PC-9 (cell line): ENCODE measurements at regions not wholly inside any gene's neighbourhood (a gene's known extent, or its start where the extent isn't known, plus 50 kb on each side); places are given as distances from the start of the nearest gene placed in this dataset.

Source experiments
- BruUV-seq: library from RNA; stranded (reverse); fragments of 400-500 nt; replicated peaks from 2 replicates; lab custom pipeline; 2021; lab: Mats Ljungman, UMichigan
- CTCF ChIA-PET: fragments of 300-600 bp; sonication (Branson Sonifier 250); formaldehyde crosslinking; loops from one replicate; lab custom pipeline; 2022; ENCODE audit warnings: antibody characterized with exemption; lab: Charles Lee
- POLR2A ChIA-PET: fragments of 300-600 bp; sonication (Branson Sonifier 250); formaldehyde crosslinking; loops from one replicate; lab custom pipeline; 2022; ENCODE audit warnings: antibody characterized with exemption; ENCODE audit not compliant: unreplicated experiment; lab: Charles Lee
- DNase-seq, 2 experiments: peaks; one replicate each; pipeline versions ENCODE4 v3.0.0 to v3.0.0-alpha.2; 2015 to 2022; ENCODE audit warnings: mixed read lengths in 1 of 2
- H2AFZ ChIP-seq: fragments of 200-600 bp; sonication (generic); 2 replicates; pipeline ENCODE4 v1.8.1; 2017; ENCODE audit warnings: antibody characterized with exemption
- H3F3A ChIP-seq: fragments of 200-600 bp; sonication (generic); 2 replicates; pipeline ENCODE4 v1.8.1; 2017; ENCODE audit warnings: antibody characterized with exemption, mild to moderate bottlenecking, low read depth; ENCODE audit not compliant: insufficient read depth
- H3K27ac ChIP-seq: fragments of 200-600 bp; sonication (generic); 2 replicates; pipeline ENCODE4 v1.6.1; 2016; ENCODE audit warnings: mixed run types
- H3K27me3 ChIP-seq: fragments of 200-600 bp; sonication (generic); 2 replicates; pipeline ENCODE4 v1.6.1; 2016; ENCODE audit warnings: low read depth, mixed run types; ENCODE audit not compliant: insufficient read depth
- H3K36me3 ChIP-seq: fragments of 200-600 bp; sonication (generic); 2 replicates; pipeline ENCODE4 v1.6.1; 2016; ENCODE audit warnings: low read depth, mixed run types
- H3K4me1 ChIP-seq: fragments of 200-600 bp; sonication (generic); replicated peaks from 2 replicates; pipeline ENCODE4 v1.6.1; 2016; ENCODE audit warnings: mixed run types; ENCODE audit not compliant: insufficient read depth
- H3K4me2 ChIP-seq: fragments of 200-600 bp; sonication (generic); 2 replicates; pipeline ENCODE4 v1.6.1; 2017; ENCODE audit warnings: mixed run types
- H3K4me3 ChIP-seq: fragments of 200-600 bp; sonication (generic); 2 replicates; pipeline ENCODE4 v1.6.1; 2016; ENCODE audit warnings: mixed run types
- H3K79me2 ChIP-seq: fragments of 200-600 bp; sonication (generic); 2 replicates; pipeline ENCODE4 v1.6.1; 2017; ENCODE audit warnings: low read depth, mixed run types
- H3K9me2 ChIP-seq: fragments of 200-600 bp; sonication (generic); 2 replicates; pipeline ENCODE4 v1.8.1; 2017; ENCODE audit warnings: mild to moderate bottlenecking; ENCODE audit not compliant: insufficient read depth
- H3K9me3 ChIP-seq: fragments of 200-600 bp; sonication (generic); 2 replicates; pipeline ENCODE4 v1.8.1; 2016; ENCODE audit warnings: low read depth; ENCODE audit not compliant: insufficient read depth
- H4K20me1 ChIP-seq: fragments of 200-600 bp; sonication (generic); 2 replicates; pipeline ENCODE4 v1.8.1; 2017; ENCODE audit not compliant: insufficient read depth
- CTCF ChIP-seq: fragments of 200-600 bp; sonication (generic); conservative IDR thresholded peaks from 2 replicates; pipeline ENCODE4 v1.6.1; 2017; ENCODE audit warnings: mixed run types, antibody characterized with exemption, mild to moderate bottlenecking, moderate library complexity
- EZH2 ChIP-seq: fragments of 200-600 bp; sonication (generic); IDR thresholded peaks from 2 replicates; pipeline ENCODE4 v1.8.0; 2017; ENCODE audit warnings: antibody characterized with exemption, low read depth
- intact Hi-C: fragments of 100-400 bp; cut with micrococcal nuclease; formaldehyde crosslinking; loops from one replicate; pipeline ENCODE4 v1.10.0; 2022; ENCODE audit not compliant: unreplicated experiment

GRCh38 chr6:9610620-9611415 is 804.1 kb downstream of the TFAP2A start:
- Histone ChIP-seq H3K9me2 (no peaks in the 10 kb centered on the region), H3K4me2 (no peak overlapping the region), H3K4me3 (no peak overlapping the region), H3K4me1 (no peaks in the 10 kb centered on the region), H3F3A (no peaks in the 10 kb centered on the region), H3K79me2 (no peaks in the 10 kb centered on the region), H3K36me3 (no peaks in the 10 kb centered on the region), H3K9me3 (no peaks in the 10 kb centered on the region), H2AFZ (no peak overlapping the region), H3K27me3 (no peaks in the 10 kb centered on the region), H4K20me1 (no peaks in the 10 kb centered on the region), H3K27ac (no peak overlapping the region)
- POLR2A ChIA-PET: no interaction called here
- BruUV-seq: no TSS peak
- TF ChIP-seq CTCF (no peak), EZH2 (no peak)
- intact Hi-C loops: loop anchor here (10.0 kb wide), 1 partner anchor 356 kb away; no protein-coding TSS in a partner anchor
- CTCF ChIA-PET: no interaction called here
- DNase-seq: no peak

GRCh38 chr6:9606435-9607134 is 808.3 kb downstream of the TFAP2A start:
- ChIA-PET POLR2A (no interaction called here), CTCF (no interaction called here)
- TF ChIP-seq EZH2: no peak
- no peak for TF ChIP-seq CTCF
- BruUV-seq: no TSS peak
- Histone ChIP-seq H4K20me1 (no peaks in the 10 kb centered on the region), H3K79me2 (no peaks in the 10 kb centered on the region), H3K27ac (no peak overlapping the region), H3K36me3 (no peaks in the 10 kb centered on the region), H3F3A (no peaks in the 10 kb centered on the region), H3K4me1 (no peaks in the 10 kb centered on the region), H3K4me3 (no peak overlapping the region), H3K9me3 (no peaks in the 10 kb centered on the region), H2AFZ (no peak overlapping the region), H3K4me2 (no peak overlapping the region), H3K9me2 (no peaks in the 10 kb centered on the region), H3K27me3 (no peaks in the 10 kb centered on the region)
- no peak for DNase-seq
- intact Hi-C loops: no loop called here

- no peaks in the 10 kb centered on the region for H3K79me2 ChIP-seq
- H4K20me1 ChIP-seq: no peaks in the 10 kb centered on the region
- ChIA-PET CTCF (no interaction called here), POLR2A (no interaction called here)
- no TSS peak for BruUV-seq
- TF ChIP-seq CTCF (no peak), EZH2 (no peak)
- no peaks in the 10 kb centered on the region for H3K9me3 ChIP-seq
- no peaks in the 10 kb centered on the region for H3K9me2 ChIP-seq
- no peaks in the 10 kb centered on the region for H3K4me1 ChIP-seq
- H3K36me3 ChIP-seq: no peaks in the 10 kb centered on the region
- no peak overlapping the region for H3K27ac ChIP-seq
- no peaks in the 10 kb centered on the region for H3F3A ChIP-seq
- no peak overlapping the region for H3K4me2 ChIP-seq
- no peak for DNase-seq
- no peaks in the 10 kb centered on the region for H3K27me3 ChIP-seq
- no peak overlapping the region for H2AFZ ChIP-seq
- intact Hi-C loops: no loop called here
- no peak overlapping the region for H3K4me3 ChIP-seq
These were observed 820.1 kb downstream of the TFAP2A start for GRCh38 chr6:9594746-9595145.
